ENCODE measurements at regions not wholly inside any gene's neighbourhood (a gene's known extent, or its start where the extent isn't known, plus 50 kb on each side); places are given as distances from the start of the nearest gene placed in this dataset.
A peak's percentile ranks its signal among the peaks of the same experiment; 100 is the strongest.

DNA sequence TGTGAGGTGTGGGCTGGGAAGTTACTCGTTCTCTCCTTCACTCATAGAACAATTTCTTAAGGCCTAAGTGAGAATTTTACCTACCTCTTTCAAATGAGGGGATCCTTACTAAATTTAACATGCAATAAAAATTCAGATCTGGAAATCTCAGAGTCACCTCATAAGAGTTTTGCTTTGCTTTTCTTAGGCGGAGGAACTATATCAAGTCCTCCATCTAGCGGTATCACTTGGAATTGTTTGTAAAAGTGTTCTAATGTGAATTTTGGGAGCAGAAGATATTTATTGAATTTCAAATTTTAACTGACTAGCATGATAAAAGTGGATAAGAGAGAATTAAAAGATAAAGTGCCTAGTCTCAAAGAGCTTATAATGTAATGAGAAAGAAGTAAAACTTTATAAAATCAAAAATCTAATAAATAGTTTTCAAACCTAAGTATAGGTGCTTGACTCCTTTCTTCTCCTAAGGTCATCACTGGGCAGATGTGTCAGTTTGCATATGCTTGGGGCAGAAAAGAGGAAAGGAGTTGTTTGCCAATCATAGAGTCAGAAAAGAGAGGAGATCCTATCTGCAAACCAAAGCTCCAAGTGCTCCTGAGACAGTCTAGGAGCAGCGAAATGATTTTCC is 145.7 kb upstream of the DAB2 start:
- TF ChIP-seq, protein P1, sequence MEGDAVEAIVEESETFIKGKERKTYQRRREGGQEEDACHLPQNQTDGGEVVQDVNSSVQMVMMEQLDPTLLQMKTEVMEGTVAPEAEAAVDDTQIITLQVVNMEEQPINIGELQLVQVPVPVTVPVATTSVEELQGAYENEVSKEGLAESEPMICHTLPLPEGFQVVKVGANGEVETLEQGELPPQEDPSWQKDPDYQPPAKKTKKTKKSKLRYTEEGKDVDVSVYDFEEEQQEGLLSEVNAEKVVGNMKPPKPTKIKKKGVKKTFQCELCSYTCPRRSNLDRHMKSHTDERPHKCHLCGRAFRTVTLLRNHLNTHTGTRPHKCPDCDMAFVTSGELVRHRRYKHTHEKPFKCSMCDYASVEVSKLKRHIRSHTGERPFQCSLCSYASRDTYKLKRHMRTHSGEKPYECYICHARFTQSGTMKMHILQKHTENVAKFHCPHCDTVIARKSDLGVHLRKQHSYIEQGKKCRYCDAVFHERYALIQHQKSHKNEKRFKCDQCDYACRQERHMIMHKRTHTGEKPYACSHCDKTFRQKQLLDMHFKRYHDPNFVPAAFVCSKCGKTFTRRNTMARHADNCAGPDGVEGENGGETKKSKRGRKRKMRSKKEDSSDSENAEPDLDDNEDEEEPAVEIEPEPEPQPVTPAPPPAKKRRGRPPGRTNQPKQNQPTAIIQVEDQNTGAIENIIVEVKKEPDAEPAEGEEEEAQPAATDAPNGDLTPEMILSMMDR (conservative IDR thresholded peaks at IDR 0.05): peak; percentile 81
- TF ChIP-seq ZFX (IDR thresholded peaks at IDR 0.05): no peak
